ENCODE measurements at regions not wholly inside any gene's neighbourhood (a gene's known extent, or its start where the extent isn't known, plus 50 kb on each side); places are given as distances from the start of the nearest gene placed in this dataset.

DNA sequence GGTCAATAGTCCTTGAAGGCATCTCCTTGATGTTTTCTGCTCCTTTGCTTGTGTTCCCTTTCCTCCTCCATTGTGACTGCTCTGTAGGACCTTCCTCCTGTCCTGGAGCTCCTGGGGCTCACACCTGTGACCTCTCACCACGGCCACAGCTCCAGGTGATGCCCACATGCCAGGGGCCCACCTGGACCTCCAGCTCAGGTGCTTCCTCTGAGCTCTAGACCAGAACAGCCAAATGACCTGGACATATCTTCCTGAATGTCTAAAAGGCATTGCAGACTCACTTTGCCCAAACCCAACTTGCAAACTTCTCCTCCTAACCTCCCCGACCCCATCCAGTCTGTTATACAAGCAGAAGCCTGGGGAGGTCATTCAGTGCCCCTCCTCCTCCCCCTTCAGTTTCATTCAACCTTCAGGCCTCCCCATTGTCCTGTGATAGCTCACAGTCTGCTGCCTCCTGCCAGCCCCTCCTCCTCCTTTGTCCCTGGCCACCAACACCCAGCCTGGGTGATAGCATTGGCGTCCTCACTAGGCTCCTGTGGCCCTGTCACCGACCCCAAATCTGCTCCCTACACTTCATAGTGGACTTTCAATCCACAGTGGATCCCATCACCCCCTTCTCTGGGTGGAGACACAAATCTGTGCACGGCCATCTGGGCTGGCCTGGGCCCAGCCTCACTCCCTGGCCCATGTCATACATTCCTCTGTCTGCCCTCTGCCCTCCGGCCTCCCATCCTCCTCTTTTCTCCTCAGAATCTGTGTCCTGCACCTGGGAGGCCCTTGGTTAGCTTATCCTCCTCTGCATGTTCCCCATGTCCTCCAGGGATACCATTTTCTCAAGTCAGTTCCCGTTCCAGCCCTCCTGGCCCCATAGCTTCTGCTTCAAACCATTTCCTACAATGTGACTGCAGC is 310.4 kb upstream of the HDAC4 start:
- DNase-seq (ENCODE audit: low spot score), result no peak

DNA sequence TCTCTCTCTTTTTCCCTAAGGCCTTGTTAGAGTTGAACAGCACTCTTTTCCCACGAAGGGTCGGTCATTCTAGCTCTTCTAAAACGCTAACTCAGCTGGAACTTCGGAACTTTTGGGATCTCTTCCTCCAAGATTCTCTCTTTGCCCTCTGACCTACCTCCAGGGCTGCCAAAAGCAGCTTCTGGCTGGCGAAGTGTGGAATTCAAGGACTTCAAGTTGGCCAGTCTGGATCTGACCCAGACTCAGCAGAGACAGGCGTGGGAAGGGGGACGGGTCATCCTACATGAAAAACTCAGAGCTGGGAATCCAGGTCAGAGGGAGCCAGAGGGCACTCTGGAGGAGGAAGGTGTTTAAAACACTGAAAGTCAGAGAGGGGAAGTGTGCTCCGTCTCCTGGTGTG is 305.5 kb upstream of the HDAC4 start:
- DNase-seq (ENCODE audit: low spot score), result no peak

GRCh38 chr2:239704737-239705136 is 303.9 kb upstream of the HDAC4 start:
- no peak for DNase-seq (ENCODE audit: low spot score)

DNA sequence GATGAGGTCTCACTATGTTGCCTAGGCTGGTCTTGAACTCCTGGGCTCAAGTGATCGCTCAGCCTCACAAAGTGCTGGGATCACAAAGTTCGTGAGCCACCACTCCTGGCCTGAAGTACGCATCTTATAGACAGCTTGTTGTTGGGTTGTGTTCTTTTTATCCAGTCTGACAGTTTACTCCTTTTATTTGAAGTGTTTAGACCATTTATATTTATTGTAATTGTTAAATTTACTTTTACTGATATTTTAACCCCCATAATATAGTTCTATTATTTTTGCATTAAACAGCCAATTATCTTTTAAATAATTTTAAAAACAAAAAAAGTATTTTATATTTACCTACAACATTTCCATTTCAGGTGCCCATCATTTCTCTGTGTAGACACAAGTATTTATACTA is 303.0 kb upstream of the HDAC4 start:
- DNase-seq (ENCODE audit: low spot score), result no peak

DNA sequence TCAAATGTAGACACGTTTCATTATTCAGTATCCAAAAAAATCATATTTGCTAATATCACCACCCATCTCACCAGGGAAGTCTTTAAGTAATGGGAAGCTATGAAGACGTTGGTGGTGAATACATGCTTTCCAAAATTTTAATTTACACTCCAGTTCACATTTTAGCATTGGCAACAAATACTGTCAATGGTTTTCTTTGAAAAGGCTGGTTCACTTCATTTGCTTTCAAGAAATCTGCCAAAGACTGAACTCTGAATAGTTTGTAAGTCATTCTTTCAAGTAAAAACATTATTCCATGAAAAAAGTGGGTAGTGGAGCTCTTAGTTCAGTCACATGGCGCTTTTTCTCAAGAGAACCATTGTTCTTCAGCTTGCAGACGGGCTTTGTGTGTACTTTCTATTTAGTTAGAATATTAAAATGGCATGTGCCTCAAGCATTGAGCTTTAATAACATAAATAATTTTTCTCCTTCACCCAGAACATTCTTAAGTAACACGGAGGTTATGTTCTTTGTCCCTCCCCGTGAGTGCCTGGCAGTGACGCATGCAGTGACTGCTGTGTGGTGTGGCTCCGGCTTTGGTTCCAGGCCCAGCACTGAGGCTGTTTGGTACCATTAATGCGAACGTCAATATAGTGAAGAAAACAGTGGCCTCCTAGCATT is 300.0 kb upstream of the HDAC4 start:
- no peak for DNase-seq (ENCODE audit: low spot score)

- no peak for DNase-seq (ENCODE audit: low spot score)
Observed at GRCh38 chr2:239697399-239698164, 296.8 kb upstream of the HDAC4 start.

DNA sequence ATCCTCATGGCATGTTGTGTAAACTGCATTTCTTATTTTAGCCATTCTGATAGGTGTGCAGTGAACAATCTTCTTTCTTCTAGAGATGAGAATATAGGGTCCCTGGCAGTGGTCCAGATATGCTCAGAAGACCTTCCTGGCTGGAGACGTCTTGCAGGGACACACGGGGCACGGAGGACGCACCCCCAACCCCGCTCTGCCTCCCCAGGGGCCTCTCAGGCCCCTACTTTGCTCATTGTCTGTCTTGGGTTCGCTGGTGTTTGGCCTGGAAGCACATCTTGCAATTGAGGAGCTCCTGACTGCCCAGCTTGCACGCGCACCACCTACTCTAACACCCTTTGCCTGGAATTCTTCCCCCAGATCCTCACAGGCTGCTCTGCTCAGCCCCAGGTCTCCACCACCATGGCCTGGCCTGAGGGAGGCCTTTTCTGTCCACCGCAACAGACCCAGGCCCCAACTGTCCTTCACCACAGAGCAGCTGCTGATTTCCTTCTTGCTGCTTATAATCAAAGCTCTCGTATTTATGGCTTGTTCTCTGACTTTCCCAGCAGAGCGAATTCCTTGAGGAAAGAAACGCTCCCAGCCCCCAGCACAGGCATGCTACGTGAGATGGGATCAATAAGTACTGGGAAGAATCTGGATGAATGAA is 295.9 kb upstream of the HDAC4 start:
- DNase-seq (ENCODE audit: low spot score), result no peak

GRCh38 chr2:239695728-239696240 is 295.0 kb upstream of the HDAC4 start:
- DNase-seq (ENCODE audit: low spot score), result no peak

DNA sequence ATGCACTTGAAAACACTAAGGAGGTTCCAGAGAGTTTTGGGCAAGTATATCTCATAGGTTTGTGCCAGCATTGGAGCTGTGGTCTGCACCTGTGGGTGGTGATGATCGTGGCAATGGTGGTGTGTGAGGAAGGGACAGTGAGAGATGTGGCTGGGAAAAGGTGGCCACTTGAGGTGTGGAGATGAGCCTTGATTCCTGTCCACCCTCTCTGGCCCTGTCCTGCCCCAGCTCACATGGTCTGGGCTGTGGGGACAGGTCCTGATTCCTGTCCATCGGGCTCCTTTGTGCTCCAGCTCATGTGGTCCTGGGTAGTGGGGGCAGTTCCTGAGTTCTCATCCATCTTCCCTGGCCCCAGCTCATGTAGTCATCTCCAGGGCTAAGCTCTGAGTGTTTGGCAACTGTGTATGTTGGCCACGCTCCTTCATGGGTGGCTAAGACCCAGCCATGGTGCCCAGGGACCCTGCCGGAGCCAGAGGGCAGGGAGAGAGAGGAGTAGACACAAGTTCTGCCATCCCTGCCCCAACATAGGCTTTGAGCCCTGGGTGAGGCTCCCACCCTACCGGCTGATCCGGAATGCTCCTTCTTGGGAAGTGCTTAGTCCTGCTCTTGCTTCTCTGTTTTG is 294.4 kb upstream of the HDAC4 start:
- no peak for DNase-seq (ENCODE audit: low spot score)

GRCh38 chr2:239694487-239694886 is 293.7 kb upstream of the HDAC4 start:
- no peak for DNase-seq (ENCODE audit: low spot score)

DNA sequence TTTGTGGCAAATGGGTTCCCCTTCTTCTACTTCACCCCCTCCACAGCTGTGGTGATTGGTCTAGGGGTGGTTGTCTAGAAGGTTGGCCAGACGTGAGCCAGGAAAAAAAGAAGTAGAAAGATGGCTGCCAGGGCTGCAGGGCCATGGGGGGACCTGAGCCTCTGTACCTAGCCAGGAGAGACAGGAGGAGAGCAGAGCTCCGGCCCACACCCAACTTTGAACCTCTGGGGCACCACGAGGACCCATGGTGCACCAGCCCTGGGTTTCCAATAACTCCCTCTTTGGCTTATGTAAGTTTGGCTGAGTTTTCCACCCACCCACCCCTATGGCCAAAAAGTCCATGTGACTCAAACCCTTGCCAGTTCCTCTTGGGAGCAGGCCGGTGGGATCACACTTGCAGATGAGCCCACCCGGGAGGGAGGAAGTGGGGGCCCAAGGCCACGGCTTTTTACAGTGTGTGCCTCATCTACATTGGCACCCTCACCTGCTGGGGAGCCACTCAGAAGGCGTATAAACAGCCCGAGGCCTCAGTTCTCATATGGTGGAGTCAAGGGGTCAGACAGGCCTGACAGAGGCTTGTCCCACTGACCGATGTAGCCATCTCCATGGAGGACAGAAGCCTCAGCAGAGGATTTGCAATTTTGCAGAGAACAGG is 293.1 kb upstream of the HDAC4 start:
- DNase-seq (ENCODE audit: low spot score), result no peak

GRCh38 chr2:239693330-239693729 is 292.5 kb upstream of the HDAC4 start:
- no peak for DNase-seq (ENCODE audit: low spot score)

- no peak for DNase-seq (ENCODE audit: low spot score)
Observed at GRCh38 chr2:239692919-239693318, 292.1 kb upstream of the HDAC4 start.

DNA sequence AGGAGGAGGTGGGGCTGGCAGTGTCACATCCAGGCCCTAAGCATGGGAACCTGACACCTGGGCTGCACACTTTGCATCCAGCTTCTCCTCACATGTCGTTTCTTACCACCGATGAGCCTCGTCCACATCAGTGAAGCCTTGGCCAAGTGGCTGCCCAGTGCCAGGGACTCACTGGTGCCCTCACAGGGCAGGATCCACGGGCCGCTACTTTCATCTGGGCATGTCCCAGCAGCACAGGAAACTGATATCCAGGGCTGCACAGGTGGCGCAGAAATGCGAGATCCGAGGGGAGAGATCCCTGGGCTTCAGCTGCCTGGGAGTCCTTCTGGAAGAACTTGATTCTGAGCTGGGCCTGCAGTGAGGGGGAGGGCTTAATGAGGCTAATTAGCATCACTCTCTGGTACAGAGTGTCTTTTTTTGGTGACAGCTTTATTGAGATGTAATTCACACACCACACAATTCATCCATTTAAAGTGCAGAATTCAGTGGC is 291.6 kb upstream of the HDAC4 start:
- no peak for DNase-seq (ENCODE audit: low spot score)

- DNase-seq (ENCODE audit: low spot score), result no peak
Observed at GRCh38 chr2:239691720-239692119, 290.9 kb upstream of the HDAC4 start.

DNA sequence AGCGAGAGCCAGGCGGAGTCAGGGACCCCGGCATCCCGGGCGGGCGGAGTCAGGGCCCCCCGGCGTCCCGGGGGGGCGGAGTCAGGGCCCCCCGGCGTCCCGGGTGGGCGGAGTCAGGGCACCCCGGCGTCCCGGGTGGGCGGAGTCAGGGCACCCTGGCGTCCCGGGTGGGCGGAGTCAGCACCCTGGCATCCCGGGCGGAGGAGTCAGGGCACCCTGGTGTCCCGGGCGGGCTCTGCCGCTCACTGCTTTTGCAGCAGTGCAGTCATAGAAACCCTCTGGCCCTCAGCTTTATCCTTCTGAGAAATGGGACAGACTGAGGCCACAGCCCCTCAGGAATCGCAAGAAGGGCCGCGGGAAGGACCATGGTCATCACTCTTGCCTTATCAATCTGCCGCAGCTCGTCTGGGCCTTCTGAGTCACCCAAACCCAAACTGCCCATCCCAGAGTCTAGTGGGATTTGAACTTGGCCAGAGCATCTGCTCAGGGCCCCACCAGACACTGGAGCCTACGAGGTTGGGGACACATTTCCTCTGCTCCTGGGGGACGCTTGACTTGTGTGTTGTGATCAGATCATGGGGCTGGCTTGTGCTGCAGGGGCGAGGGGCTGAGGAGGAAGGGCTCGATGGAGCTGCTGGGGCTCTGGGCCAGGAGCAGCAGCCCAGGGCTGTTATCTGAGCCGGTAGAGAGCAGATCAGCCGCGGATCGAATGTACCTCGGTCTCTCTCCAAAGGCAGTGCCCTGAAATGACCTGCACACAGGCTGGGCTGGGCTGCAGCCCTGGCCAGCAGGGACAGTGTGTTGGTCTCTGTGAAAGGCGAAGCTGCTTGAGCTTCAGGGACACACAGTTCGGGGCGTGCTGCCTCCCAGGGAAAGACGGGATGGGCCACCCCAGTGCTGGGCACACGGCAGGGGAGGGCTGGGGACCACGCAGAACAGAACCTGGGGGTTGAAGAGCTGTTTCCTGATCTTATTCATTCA is 290.1 kb upstream of the HDAC4 start:
- no peak for DNase-seq (ENCODE audit: low spot score)

GRCh38 chr2:239689985-239690384 is 289.2 kb upstream of the HDAC4 start:
- no peak for DNase-seq (ENCODE audit: low spot score)

DNA sequence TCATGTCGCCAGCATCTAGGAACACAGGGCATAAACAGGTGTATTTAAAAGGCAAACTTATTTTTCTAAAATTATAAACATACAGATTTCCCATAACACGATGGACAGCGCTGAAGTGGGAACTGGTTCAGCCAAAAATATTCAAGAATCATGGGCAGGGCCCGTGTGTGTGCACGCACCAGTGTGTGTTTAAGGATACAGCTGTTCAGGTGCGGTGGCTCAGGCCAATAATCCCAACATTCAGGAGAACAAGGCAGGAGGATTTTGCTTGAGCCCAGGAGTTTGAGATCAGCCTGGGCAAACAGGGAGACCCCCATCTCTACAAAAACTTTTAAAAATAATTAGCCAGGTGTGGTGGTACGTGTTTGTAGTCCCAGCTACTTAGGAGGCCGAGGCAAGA is 288.6 kb upstream of the HDAC4 start:
- no peak for DNase-seq (ENCODE audit: low spot score)

DNA sequence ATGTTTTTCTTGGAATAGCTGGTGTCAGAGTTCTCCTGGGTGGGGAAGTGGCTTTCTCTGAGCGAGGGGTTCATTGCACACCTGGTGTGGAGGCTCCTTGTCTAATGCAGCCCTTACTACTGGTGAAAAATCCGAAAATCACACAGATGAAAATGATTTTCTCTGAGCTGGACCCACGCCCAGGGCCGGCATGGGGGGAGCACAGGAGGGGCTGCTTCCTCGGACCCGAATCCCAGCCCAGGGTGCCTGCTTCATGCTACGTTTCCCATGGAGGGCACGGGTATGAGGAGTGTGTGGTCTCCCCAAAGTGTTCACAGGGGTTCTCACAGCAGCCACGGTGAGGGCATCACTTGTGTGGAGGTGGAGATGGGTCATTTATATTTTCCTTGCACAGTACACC is 288.0 kb upstream of the HDAC4 start:
- DNase-seq (ENCODE audit: low spot score), result no peak

All from LoVo (cell line).